Caki2 (cell line): ENCODE measurements at regions not wholly inside any gene's neighbourhood (a gene's known extent, or its start where the extent isn't known, plus 50 kb on each side); places are given as distances from the start of the nearest gene placed in this dataset.

Source experiments
- DNase-seq: peaks from one replicate; pipeline ENCODE4 v3.0.0-alpha.2; 2015; ENCODE audit warnings: low read depth
- in situ Hi-C: cut with HindIII; loops from 2 replicates; pipeline ENCODE4 v1.10.0; 2016; ENCODE audit warnings: low sequenced_read_pairs, low pct_unique_long_range_greater_than_20kb, mixed read lengths

GRCh38 chr22:25510876-25511275, 53.6 kb upstream of the GRK3 start:
- in situ Hi-C loops = no loop called here
- no peak for DNase-seq

- in situ Hi-C loops = no loop called here
- no peak for DNase-seq
Observed at GRCh38 chr22:25511725-25512124, 52.8 kb upstream of the GRK3 start.

- peak; percentile 55 for DNase-seq
- in situ Hi-C loops = no loop called here
Observed at GRCh38 chr22:25514436-25515180, 49.9 kb upstream of the GRK3 start.
